H1 (cell line): ENCODE measurements at regions not wholly inside any gene's neighbourhood (a gene's known extent, or its start where the extent isn't known, plus 50 kb on each side); places are given as distances from the start of the nearest gene placed in this dataset.
A peak's percentile ranks its signal among the peaks of the same experiment; 100 is the strongest.

Experiments used
- CTCF ChIA-PET: fragments of 300-600 bp; sonication (Branson Sonifier 250); formaldehyde crosslinking; loops from one replicate; lab custom pipeline; 2021; ENCODE audit not compliant: partially characterized antibody; lab: Charles Lee
- POLR2A ChIA-PET: fragments of 300-600 bp; sonication (Branson Sonifier 250); formaldehyde crosslinking; loops from one replicate; lab custom pipeline; 2021; ENCODE audit warnings: inconsistent platforms; ENCODE audit not compliant: partially characterized antibody; lab: Charles Lee
- DNase-seq, 2 experiments: peaks; one replicate each; pipeline versions ENCODE4 v3.0.0 to v3.0.0-alpha.2; 2010 to 2022; ENCODE audit warnings: low spot score in 2 of 2, low read depth in 1 of 2, mixed read lengths in 1 of 2
- FAIRE-seq: peaks from 2 replicates; lab custom pipeline; 2011; peaks lifted over from hg19 to GRCh38; lab: Jason Lieb, UNC
- H2AFZ ChIP-seq: 2 replicates; pipeline ENCODE4 v1.8.1; 2012; ENCODE audit warnings: low read length, inconsistent platforms
- H2AK5ac ChIP-seq: 2 replicates; pipeline ENCODE4 v1.6.1; 2013; ENCODE audit warnings: low read depth, low read length
- H2BK120ac ChIP-seq: replicated peaks from 2 replicates; pipeline ENCODE3; 2013; ENCODE audit warnings: low read depth, low read length, inconsistent platforms
- H2BK12ac ChIP-seq: 2 replicates; pipeline ENCODE4 v1.6.1; 2013; ENCODE audit warnings: low read depth, low read length
- H2BK15ac ChIP-seq: 2 replicates; pipeline ENCODE4 v1.6.1; 2013; ENCODE audit warnings: low read length
- H2BK20ac ChIP-seq: 2 replicates; pipeline ENCODE4 v1.6.1; 2013; ENCODE audit warnings: low read length
- H2BK5ac ChIP-seq: 2 replicates; pipeline ENCODE4 v1.6.1; 2013; ENCODE audit warnings: low read depth, low read length
- H3K14ac ChIP-seq: 2 replicates; pipeline ENCODE4 v1.6.1; 2013; ENCODE audit warnings: inconsistent platforms; ENCODE audit not compliant: insufficient read length
- H3K18ac ChIP-seq: 2 replicates; pipeline ENCODE4 v1.6.1; 2013; ENCODE audit warnings: low read length; ENCODE audit errors: extremely low read depth
- H3K23ac ChIP-seq: 2 replicates; pipeline ENCODE4 v1.6.1; 2013; ENCODE audit warnings: inconsistent platforms; ENCODE audit not compliant: insufficient read length
- H3K23me2 ChIP-seq: 2 replicates; pipeline ENCODE4 v1.6.1; 2013; ENCODE audit warnings: low read depth, low read length
- H3K27ac ChIP-seq: 2 replicates; pipeline ENCODE4 v1.6.1; 2011; ENCODE audit warnings: low read depth, low read length, inconsistent platforms
- H3K27me3 ChIP-seq, 4 experiments: replicated peaks in 1 of 4; 1 replicate in 1 of 4; 2 replicates in 3 of 4; pipeline versions ENCODE4 v1.6.1 to v1.8.1; 2011 to 2013; ENCODE audit warnings: low read length in 3 of 4, mild to moderate bottlenecking in 3 of 4, inconsistent platforms in 2 of 4, mixed read lengths in 2 of 4, moderate library complexity in 1 of 4; ENCODE audit not compliant: control insufficient read depth in 3 of 4, insufficient read depth in 3 of 4; ENCODE audit errors: extremely low read depth in 1 of 4
- H3K36me3 ChIP-seq, 4 experiments: 2 replicates each; pipeline versions ENCODE4 v1.6.1 to v1.8.1; 2011 to 2013; ENCODE audit warnings: mild to moderate bottlenecking in 4 of 4, low read length in 3 of 4, moderate library complexity in 2 of 4, control low read depth in 1 of 4, inconsistent platforms in 1 of 4; ENCODE audit not compliant: insufficient read depth in 4 of 4, control insufficient read depth in 2 of 4
- H3K4ac ChIP-seq: replicated peaks from 2 replicates; pipeline ENCODE3; 2013; ENCODE audit warnings: low read length, low read depth, mixed read lengths, inconsistent platforms; ENCODE audit not compliant: insufficient read length
- H3K4me1 ChIP-seq, 4 experiments: replicated peaks in 1 of 4; 1 replicate in 1 of 4; 2 replicates in 3 of 4; pipeline versions ENCODE4 v1.6.1 to v1.8.1; 2011 to 2013; ENCODE audit warnings: low read length in 3 of 4, inconsistent platforms in 2 of 4, mixed read lengths in 1 of 4; ENCODE audit not compliant: insufficient read depth in 4 of 4, control insufficient read depth in 3 of 4
- H3K4me2 ChIP-seq, 2 experiments: 2 replicates each; pipeline versions ENCODE4 v1.6.1 to v1.8.1; 2011 to 2013; ENCODE audit warnings: low read depth in 2 of 2, low read length in 2 of 2, control low read depth in 1 of 2, inconsistent platforms in 1 of 2, mild to moderate bottlenecking in 1 of 2; ENCODE audit not compliant: insufficient read depth in 1 of 2
- H3K4me3 ChIP-seq, 4 experiments: fragments of 200-600, 300-600 bp in 1 of 4; sonication (generic), shearing (Covaris generic), sonication (Bioruptor Twin) in 1 of 4; 2 replicates each; pipeline versions ENCODE4 v1.5.1 to v1.8.1; 2011 to 2016; ENCODE audit warnings: low read length in 4 of 4, low read depth in 3 of 4, control low read depth in 2 of 4, inconsistent platforms in 2 of 4, mild to moderate bottlenecking in 2 of 4, mixed read lengths in 1 of 4, moderate library complexity in 1 of 4; ENCODE audit not compliant: insufficient read depth in 2 of 4; ENCODE audit errors: extremely low read depth in 1 of 4
- H3K56ac ChIP-seq: replicated peaks from 2 replicates; pipeline ENCODE3; 2013; ENCODE audit warnings: low read depth, mild to moderate bottlenecking, mixed read lengths, low read length, inconsistent platforms; ENCODE audit not compliant: insufficient read length
- H3K79me1 ChIP-seq: 2 replicates; pipeline ENCODE4 v1.6.1; 2013; ENCODE audit warnings: low read depth, low read length, control low read depth
- H3K79me2 ChIP-seq, 2 experiments: 2 replicates each; pipeline versions ENCODE4 v1.6.1 to v1.8.1; 2012 to 2013; ENCODE audit warnings: low read length in 2 of 2, mild to moderate bottlenecking in 2 of 2, inconsistent platforms in 1 of 2; ENCODE audit not compliant: insufficient read depth in 2 of 2, control insufficient read depth in 1 of 2
- H3K9ac ChIP-seq, 4 experiments: replicated peaks in 1 of 4; 1 replicate in 1 of 4; 2 replicates in 3 of 4; pipeline versions ENCODE4 v1.6.1 to v1.8.1; 2011 to 2013; ENCODE audit warnings: low read depth in 3 of 4, low read length in 3 of 4, control low read depth in 2 of 4, mild to moderate bottlenecking in 2 of 4, moderate library complexity in 2 of 4, inconsistent platforms in 1 of 4; ENCODE audit errors: extremely low read depth in 1 of 4
- H3K9me3 ChIP-seq, 2 experiments: 2 replicates each; pipeline versions ENCODE4 v1.6.1 to v1.8.1; 2012 to 2013; ENCODE audit warnings: mild to moderate bottlenecking in 2 of 2, moderate library complexity in 2 of 2, control low read depth in 1 of 2, inconsistent platforms in 1 of 2, low read depth in 1 of 2, low read length in 1 of 2, mixed read lengths in 1 of 2; ENCODE audit not compliant: insufficient read depth in 2 of 2
- H4K20me1 ChIP-seq, 2 experiments: replicated peaks in 1 of 2; 2 replicates each; pipeline versions ENCODE3 to v1.8.1; 2011 to 2013; ENCODE audit warnings: inconsistent platforms in 2 of 2, low read length in 2 of 2, mild to moderate bottlenecking in 1 of 2; ENCODE audit not compliant: insufficient read depth in 2 of 2, control insufficient read depth in 1 of 2
- H4K5ac ChIP-seq: 2 replicates; pipeline ENCODE4 v1.6.1; 2013; ENCODE audit warnings: low read length, low read depth, mixed read lengths, inconsistent platforms; ENCODE audit not compliant: insufficient read length
- H4K8ac ChIP-seq: 2 replicates; pipeline ENCODE4 v1.8.0; 2013; ENCODE audit warnings: mild to moderate bottlenecking, moderate library complexity, low read length, inconsistent platforms; ENCODE audit not compliant: insufficient read depth; ENCODE audit errors: extremely low read depth
- H4K91ac ChIP-seq: replicated peaks from 2 replicates; pipeline ENCODE3; 2013; ENCODE audit warnings: low read length, mixed read lengths, inconsistent platforms; ENCODE audit not compliant: insufficient read length
- KDM5A ChIP-seq: fragments of 200-600 bp; IDR thresholded peaks from 2 replicates; pipeline ENCODE4 v1.7.1; 2012; ENCODE audit warnings: mild to moderate bottlenecking, low read length, inconsistent platforms, mixed read lengths
- RAD21 ChIP-seq, 2 experiments: IDR thresholded peaks in 1 of 2; conservative IDR thresholded peaks in 1 of 2; 2 replicates each; pipeline ENCODE4 v1.6.1; 2011; ENCODE audit warnings: low read depth in 2 of 2, low read length in 2 of 2, improper control_type of control experiment in 1 of 2, inconsistent platforms in 1 of 2, mild to moderate bottlenecking in 1 of 2, moderate library complexity in 1 of 2
- TF ChIP-seq, protein P1 (sequence below), 3 experiments: IDR thresholded peaks; 1 replicate in 2 of 3; 2 replicates in 1 of 3; pipeline versions ENCODE4 v1.5.1 to v1.6.1; 2011; ENCODE audit warnings: low read length in 3 of 3, mild to moderate bottlenecking in 3 of 3, inconsistent platforms in 2 of 3, low read depth in 1 of 3, moderate library complexity in 1 of 3; ENCODE audit not compliant: insufficient read depth in 1 of 3; ENCODE audit errors: control extremely low read depth in 1 of 3

GRCh38 chr12:42792265-42792664, 202.7 kb upstream of the PRICKLE1 start:
- no peaks in the 10 kb centered on the region for H3K36me3 ChIP-seq
- DNase-seq = no peak
- H4K91ac ChIP-seq = no peak overlapping the region
- H3K4me1 ChIP-seq = no peaks in the 10 kb centered on the region
- H2BK15ac ChIP-seq = no peak overlapping the region
- no peaks in the 10 kb centered on the region for H4K20me1 ChIP-seq
- no peak overlapping the region for H4K5ac ChIP-seq
- H2BK12ac ChIP-seq = no peak overlapping the region
- no peak overlapping the region for H2BK5ac ChIP-seq
- H3K4me2 ChIP-seq = no peak overlapping the region
- H3K9me3 ChIP-seq = no peaks in the 10 kb centered on the region
- H3K18ac ChIP-seq = no peak overlapping the region
- H2AK5ac ChIP-seq = no peak overlapping the region
- H3K4me3 ChIP-seq = no peak overlapping the region
- H2AFZ ChIP-seq = no peak overlapping the region
- POLR2A ChIA-PET = no interaction called here
- TF ChIP-seq, protein P1, sequence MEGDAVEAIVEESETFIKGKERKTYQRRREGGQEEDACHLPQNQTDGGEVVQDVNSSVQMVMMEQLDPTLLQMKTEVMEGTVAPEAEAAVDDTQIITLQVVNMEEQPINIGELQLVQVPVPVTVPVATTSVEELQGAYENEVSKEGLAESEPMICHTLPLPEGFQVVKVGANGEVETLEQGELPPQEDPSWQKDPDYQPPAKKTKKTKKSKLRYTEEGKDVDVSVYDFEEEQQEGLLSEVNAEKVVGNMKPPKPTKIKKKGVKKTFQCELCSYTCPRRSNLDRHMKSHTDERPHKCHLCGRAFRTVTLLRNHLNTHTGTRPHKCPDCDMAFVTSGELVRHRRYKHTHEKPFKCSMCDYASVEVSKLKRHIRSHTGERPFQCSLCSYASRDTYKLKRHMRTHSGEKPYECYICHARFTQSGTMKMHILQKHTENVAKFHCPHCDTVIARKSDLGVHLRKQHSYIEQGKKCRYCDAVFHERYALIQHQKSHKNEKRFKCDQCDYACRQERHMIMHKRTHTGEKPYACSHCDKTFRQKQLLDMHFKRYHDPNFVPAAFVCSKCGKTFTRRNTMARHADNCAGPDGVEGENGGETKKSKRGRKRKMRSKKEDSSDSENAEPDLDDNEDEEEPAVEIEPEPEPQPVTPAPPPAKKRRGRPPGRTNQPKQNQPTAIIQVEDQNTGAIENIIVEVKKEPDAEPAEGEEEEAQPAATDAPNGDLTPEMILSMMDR (IDR thresholded peaks at IDR 0.05; ENCODE audit: control extremely low read depth in 1 of 3, insufficient read depth in 1 of 3, low read depth in 1 of 3, low read length in 3 of 3) = peak in 2 of 3 experiments; percentile 7 to 17; a peak in 2 of 4 replicates
- TF ChIP-seq RAD21 (IDR thresholded peaks at IDR 0.05 in 1 of 2, conservative IDR thresholded peaks at IDR 0.05 in 1 of 2; ENCODE audit: low read depth in 2 of 2, low read length in 2 of 2) (peak; percentile 39 to 52; a peak in 3 of 4 replicates), KDM5A (no peak)
- H3K79me2 ChIP-seq = no peaks in the 10 kb centered on the region
- H3K23me2 ChIP-seq = no peaks in the 10 kb centered on the region
- H4K8ac ChIP-seq = no peak overlapping the region
- no peak overlapping the region for H2BK20ac ChIP-seq
- CTCF ChIA-PET = no interaction called here
- no peaks in the 10 kb centered on the region for H3K79me1 ChIP-seq
- no peak overlapping the region for H3K27ac ChIP-seq
- H3K56ac ChIP-seq = no peak overlapping the region
- H3K9ac ChIP-seq = no peak overlapping the region
- no peak overlapping the region for H3K23ac ChIP-seq
- H3K14ac ChIP-seq = no peak overlapping the region
- FAIRE-seq = no peak
- H3K27me3 ChIP-seq = no peaks in the 10 kb centered on the region
- H2BK120ac ChIP-seq = no peak overlapping the region
- H3K4ac ChIP-seq = no peak overlapping the region
